ENCODE measurements at regions not wholly inside any gene's neighbourhood (a gene's known extent, or its start where the extent isn't known, plus 50 kb on each side); places are given as distances from the start of the nearest gene placed in this dataset.

- Mint-ChIP-seq H3K9me3 (no peaks in the 10 kb centered on the region), H3K27me3 (peaks cover 6% of the 10 kb centered on the region), H3K4me1 (peaks cover 6% of the 10 kb centered on the region), H3K27ac (no peak overlapping the region), H3K4me3 (no peak overlapping the region), H3K36me3 (ENCODE audit: low read depth) (no peaks in the 10 kb centered on the region)
- ChIA-PET POLR2A (interaction anchor here (1.0 kb wide), 1 partner anchor 11 kb away, joined by 4 read pairs; no protein-coding TSS in a partner anchor), CTCF (no interaction called here)
- DNase-seq, result no peak
Measured at GRCh38 chr3:16831846-16832245, 52.9 kb upstream of the PLCL2 start.

- no peak overlapping the region for H3K27ac Mint-ChIP-seq
- H3K4me3 Mint-ChIP-seq, result no peak overlapping the region
- H3K36me3 Mint-ChIP-seq (ENCODE audit: low read depth), result no peaks in the 10 kb centered on the region
- peaks cover 22% of the 10 kb centered on the region for H3K4me1 Mint-ChIP-seq
- DNase-seq, result no peak
- POLR2A ChIA-PET, result interaction anchor here (1.2 to 2.2 kb wide), 2 partner anchors 8 to 55 kb away, joined by 3 to 8 read pairs; no protein-coding TSS in a partner anchor
- H3K9me3 Mint-ChIP-seq, result no peaks in the 10 kb centered on the region
- CTCF ChIA-PET, result no interaction called here
- H3K27me3 Mint-ChIP-seq, result peaks cover 5% of the 10 kb centered on the region
Measured at GRCh38 chr3:16834214-16834613, 50.5 kb upstream of the PLCL2 start.

GRCh38 chr3:16834753-16835152, 50.0 kb upstream of the PLCL2 start:
- POLR2A ChIA-PET, result interaction anchor here (1.2 kb wide), 1 partner anchor 55 kb away, joined by 3 read pairs; no protein-coding TSS in a partner anchor
- H3K27ac Mint-ChIP-seq, result no peak overlapping the region
- CTCF ChIA-PET, result no interaction called here
- H3K4me3 Mint-ChIP-seq, result no peak overlapping the region
- H3K4me1 Mint-ChIP-seq, result peaks cover 26% of the 10 kb centered on the region
- no peak for DNase-seq
- no peaks in the 10 kb centered on the region for H3K9me3 Mint-ChIP-seq
- peaks cover 5% of the 10 kb centered on the region for H3K27me3 Mint-ChIP-seq
- no peaks in the 10 kb centered on the region for H3K36me3 Mint-ChIP-seq (ENCODE audit: low read depth)

All from activated CD4-positive, alpha-beta memory T cell treated with anti-CD3 and anti-CD28 coated beads, Interleukin-2, amount 10 ng/mL, durations not matched to agents 7 days and 5 days (primary cell).